Left forelimb (tissue), 1 donor: ENCODE measurements at regions not wholly inside any gene's neighbourhood (a gene's known extent, or its start where the extent isn't known, plus 50 kb on each side); places are given as distances from the start of the nearest gene placed in this dataset.

Source experiments
- DNase-seq: peaks from one replicate; pipeline ENCODE4 v3.0.0-alpha.2; 2018; ENCODE audit warnings: low spot score

GRCh38 chr13:73748404-73748803, 385.8 kb downstream of the KLF12 start:
- DNase-seq: no peak

GRCh38 chr13:73745190-73745589, 389.0 kb downstream of the KLF12 start:
- DNase-seq: no peak

GRCh38 chr13:73742982-73743381, 391.2 kb downstream of the KLF12 start:
- DNase-seq: no peak

- DNase-seq: no peak
Observed at GRCh38 chr13:73741742-73742141, 392.5 kb downstream of the KLF12 start.

GRCh38 chr13:73741111-73741510, 393.1 kb downstream of the KLF12 start:
- DNase-seq: no peak

GRCh38 chr13:73740666-73741065, 393.5 kb downstream of the KLF12 start:
- DNase-seq: no peak

- no peak for DNase-seq
Observed at GRCh38 chr13:73739394-73739793, 394.8 kb downstream of the KLF12 start.

GRCh38 chr13:73738626-73739025, 395.6 kb downstream of the KLF12 start:
- no peak for DNase-seq

- no peak for DNase-seq
Observed at GRCh38 chr13:73737214-73737613, 397.0 kb downstream of the KLF12 start.

GRCh38 chr13:73733706-73734105, 400.5 kb downstream of the KLF12 start:
- no peak for DNase-seq

- no peak for DNase-seq
Observed at GRCh38 chr13:73732350-73732749, 401.9 kb downstream of the KLF12 start.

- DNase-seq: no peak
Observed at GRCh38 chr13:73731564-73731963, 402.6 kb downstream of the KLF12 start.

- no peak for DNase-seq
Observed at GRCh38 chr13:73730014-73730413, 404.2 kb downstream of the KLF12 start.

GRCh38 chr13:73729046-73729445, 405.2 kb downstream of the KLF12 start:
- no peak for DNase-seq

GRCh38 chr13:73722120-73722519, 412.1 kb downstream of the KLF12 start:
- DNase-seq: no peak

GRCh38 chr13:73721571-73721970, 412.6 kb downstream of the KLF12 start:
- DNase-seq: no peak

- DNase-seq: no peak
Observed at GRCh38 chr13:73720216-73720840, 413.9 kb downstream of the KLF12 start.

GRCh38 chr13:73718246-73718645, 416.0 kb downstream of the KLF12 start:
- DNase-seq: no peak

GRCh38 chr13:73717632-73718031, 416.6 kb downstream of the KLF12 start:
- DNase-seq: no peak

GRCh38 chr13:73715911-73716510, 418.2 kb downstream of the KLF12 start:
- no peak for DNase-seq

- no peak for DNase-seq
Observed at GRCh38 chr13:73715114-73715910, 418.9 kb downstream of the KLF12 start.

GRCh38 chr13:73714522-73714921, 419.7 kb downstream of the KLF12 start:
- no peak for DNase-seq

GRCh38 chr13:73708393-73708985, 425.7 kb downstream of the KLF12 start:
- DNase-seq: no peak
